DOHH2 (cell line): ENCODE measurements at regions not wholly inside any gene's neighbourhood (a gene's known extent, or its start where the extent isn't known, plus 50 kb on each side); places are given as distances from the start of the nearest gene placed in this dataset.

Source experiments
- EZH2phosphoT487 ChIP-seq: fragments of 200-600 bp; sonication (generic); IDR thresholded peaks from 2 replicates; pipeline ENCODE4 v1.6.1; 2017; ENCODE audit warnings: borderline replicate concordance, mild to moderate bottlenecking, antibody characterized with exemption, low read length, moderate library complexity, mixed read lengths
- TF ChIP-seq, protein P1 (sequence below): fragments of 200-600 bp; sonication (generic); IDR thresholded peaks from one replicate; pipeline ENCODE4 v1.5.1; 2014; ENCODE audit warnings: antibody characterized with exemption, mild to moderate bottlenecking, low read depth, low read length; ENCODE audit not compliant: poor library complexity, severe bottlenecking

DNA sequence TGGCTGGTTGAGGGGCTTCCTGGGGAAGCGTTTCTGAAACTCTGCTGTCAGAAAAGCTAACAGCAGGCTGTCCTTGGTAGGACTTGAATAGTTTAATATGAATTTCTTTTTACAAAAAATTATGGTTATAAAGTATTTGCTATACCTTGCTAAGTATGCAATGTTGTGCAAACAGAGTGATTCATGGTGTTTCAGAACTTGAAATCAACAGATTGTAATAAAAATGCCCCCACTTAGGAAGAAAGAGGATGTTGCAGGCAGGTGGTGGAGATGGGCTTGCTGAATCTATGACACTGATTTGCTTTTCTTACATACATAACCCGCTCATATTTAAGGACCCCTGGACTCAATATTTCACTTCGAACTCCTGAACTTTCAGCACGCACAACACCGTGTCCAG lies 211.6 kb downstream of the THBS2 start:
- TF ChIP-seq, protein P1, sequence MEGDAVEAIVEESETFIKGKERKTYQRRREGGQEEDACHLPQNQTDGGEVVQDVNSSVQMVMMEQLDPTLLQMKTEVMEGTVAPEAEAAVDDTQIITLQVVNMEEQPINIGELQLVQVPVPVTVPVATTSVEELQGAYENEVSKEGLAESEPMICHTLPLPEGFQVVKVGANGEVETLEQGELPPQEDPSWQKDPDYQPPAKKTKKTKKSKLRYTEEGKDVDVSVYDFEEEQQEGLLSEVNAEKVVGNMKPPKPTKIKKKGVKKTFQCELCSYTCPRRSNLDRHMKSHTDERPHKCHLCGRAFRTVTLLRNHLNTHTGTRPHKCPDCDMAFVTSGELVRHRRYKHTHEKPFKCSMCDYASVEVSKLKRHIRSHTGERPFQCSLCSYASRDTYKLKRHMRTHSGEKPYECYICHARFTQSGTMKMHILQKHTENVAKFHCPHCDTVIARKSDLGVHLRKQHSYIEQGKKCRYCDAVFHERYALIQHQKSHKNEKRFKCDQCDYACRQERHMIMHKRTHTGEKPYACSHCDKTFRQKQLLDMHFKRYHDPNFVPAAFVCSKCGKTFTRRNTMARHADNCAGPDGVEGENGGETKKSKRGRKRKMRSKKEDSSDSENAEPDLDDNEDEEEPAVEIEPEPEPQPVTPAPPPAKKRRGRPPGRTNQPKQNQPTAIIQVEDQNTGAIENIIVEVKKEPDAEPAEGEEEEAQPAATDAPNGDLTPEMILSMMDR, result no peak
- no peak for TF ChIP-seq EZH2phosphoT487
